HEK293T (cell line): ENCODE measurements at regions not wholly inside any gene's neighbourhood (a gene's known extent, or its start where the extent isn't known, plus 50 kb on each side); places are given as distances from the start of the nearest gene placed in this dataset.

Experiments
- CTCF ChIA-PET: fragments of 350-600 bp; formaldehyde crosslinking; extraction: SDS; loops from one replicate; lab custom pipeline; 2021; ENCODE audit warnings: antibody characterized with exemption, inconsistent platforms; lab: Yijun Ruan, JAX
- POLR2A ChIA-PET: fragments of 350-600 bp; formaldehyde crosslinking; extraction: SDS; loops from one replicate; lab custom pipeline; 2020; ENCODE audit warnings: antibody characterized with exemption, inconsistent platforms; lab: Yijun Ruan, JAX
- DNase-seq: peaks from one replicate; pipeline ENCODE4 v3.0.0; 2012; ENCODE audit warnings: mixed read lengths; ENCODE audit errors: extremely low spot score
- ARNT ChIP-seq: fragments of 450-650 bp; IDR thresholded peaks from 2 replicates; pipeline ENCODE4 v1.6.1; 2017; ENCODE audit warnings: mild to moderate bottlenecking
- BHLHE40 ChIP-seq: fragments of 450-650 bp; IDR thresholded peaks from 2 replicates; pipeline ENCODE4 v1.6.1; 2016; ENCODE audit warnings: mild to moderate bottlenecking, moderate library complexity, borderline replicate concordance
- CTBP1 ChIP-seq: fragments of 450-650 bp; IDR thresholded peaks from 2 replicates; pipeline ENCODE4 v1.6.1; 2016; ENCODE audit warnings: borderline replicate concordance
- ELF4 ChIP-seq: fragments of 450-650 bp; IDR thresholded peaks from 2 replicates; pipeline ENCODE4 v1.6.1; 2017; ENCODE audit warnings: antibody characterized with exemption
- FOXA1 ChIP-seq: fragments of 450-650 bp; IDR thresholded peaks from 2 replicates; pipeline ENCODE4 v1.6.1; 2016; ENCODE audit warnings: mild to moderate bottlenecking
- FOXK2 ChIP-seq: fragments of 450-650 bp; IDR thresholded peaks from 2 replicates; pipeline ENCODE4 v1.6.1; 2016; ENCODE audit warnings: mild to moderate bottlenecking
- FOXM1 ChIP-seq: fragments of 450-650 bp; IDR thresholded peaks from 2 replicates; pipeline ENCODE4 v1.6.1; 2017; ENCODE audit warnings: mild to moderate bottlenecking, borderline replicate concordance
- HDGF ChIP-seq: fragments of 450-650 bp; IDR thresholded peaks from 2 replicates; pipeline ENCODE4 v1.6.1; 2017; ENCODE audit warnings: antibody characterized with exemption, borderline replicate concordance
- L3MBTL2 ChIP-seq: fragments of 450-650 bp; conservative IDR thresholded peaks from 2 replicates; pipeline ENCODE4 v1.6.1; 2016; ENCODE audit warnings: mild to moderate bottlenecking
- LEF1 ChIP-seq: fragments of 450-650 bp; IDR thresholded peaks from 2 replicates; pipeline ENCODE4 v1.6.1; 2017; ENCODE audit warnings: mild to moderate bottlenecking, borderline replicate concordance
- NFRKB ChIP-seq: fragments of 450-650 bp; IDR thresholded peaks from 2 replicates; pipeline ENCODE4 v1.6.1; 2016; ENCODE audit warnings: mild to moderate bottlenecking, moderate library complexity
- SP1 ChIP-seq: fragments of 450-650 bp; IDR thresholded peaks from 2 replicates; pipeline ENCODE4 v1.6.1; 2017
- SUZ12 ChIP-seq: fragments of 450-650 bp; IDR thresholded peaks from 2 replicates; pipeline ENCODE4 v1.6.1; 2016; ENCODE audit warnings: mild to moderate bottlenecking
- TARDBP ChIP-seq: fragments of 450-650 bp; IDR thresholded peaks from 2 replicates; pipeline ENCODE4 v1.6.1; 2016
- ZNF384 ChIP-seq: fragments of 450-650 bp; IDR thresholded peaks from 2 replicates; pipeline ENCODE4 v1.6.1; 2016
- TF ChIP-seq, protein P1 (sequence below): fragments of 450-650 bp; IDR thresholded peaks from 2 replicates; pipeline ENCODE4 v1.6.1; 2016

DNA sequence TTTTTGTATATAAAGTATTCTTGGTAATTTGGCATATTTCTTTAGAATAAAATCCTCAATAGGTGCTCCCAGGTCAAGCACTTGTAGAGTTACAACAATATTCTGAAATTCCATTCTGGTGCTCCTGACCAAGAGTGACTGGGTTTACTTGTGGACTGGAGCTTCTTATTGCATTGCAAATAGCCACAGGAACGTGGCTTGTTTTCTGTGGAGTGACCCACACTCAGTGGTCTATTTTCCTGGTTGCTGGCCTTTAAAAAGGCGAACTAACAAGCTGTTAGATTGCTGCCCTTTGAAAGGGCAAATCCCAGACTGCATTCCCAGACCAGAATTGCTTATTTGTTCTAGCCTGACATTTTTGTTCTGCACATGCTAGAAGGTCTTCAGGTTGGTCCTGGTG lies 658.8 kb upstream of the GOT2 start:
- no peak for TF ChIP-seq LEF1
- no peak for TF ChIP-seq TARDBP
- TF ChIP-seq, protein P1, sequence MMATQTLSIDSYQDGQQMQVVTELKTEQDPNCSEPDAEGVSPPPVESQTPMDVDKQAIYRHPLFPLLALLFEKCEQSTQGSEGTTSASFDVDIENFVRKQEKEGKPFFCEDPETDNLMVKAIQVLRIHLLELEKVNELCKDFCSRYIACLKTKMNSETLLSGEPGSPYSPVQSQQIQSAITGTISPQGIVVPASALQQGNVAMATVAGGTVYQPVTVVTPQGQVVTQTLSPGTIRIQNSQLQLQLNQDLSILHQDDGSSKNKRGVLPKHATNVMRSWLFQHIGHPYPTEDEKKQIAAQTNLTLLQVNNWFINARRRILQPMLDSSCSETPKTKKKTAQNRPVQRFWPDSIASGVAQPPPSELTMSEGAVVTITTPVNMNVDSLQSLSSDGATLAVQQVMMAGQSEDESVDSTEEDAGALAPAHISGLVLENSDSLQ: no peak
- no peak for TF ChIP-seq SUZ12
- no peak for TF ChIP-seq L3MBTL2
- TF ChIP-seq CTBP1: no peak
- TF ChIP-seq ARNT: no peak
- TF ChIP-seq SP1: no peak
- TF ChIP-seq ELF4: no peak
- TF ChIP-seq NFRKB: no peak
- TF ChIP-seq FOXK2: no peak
- TF ChIP-seq ZNF384: no peak
- TF ChIP-seq HDGF: no peak
- TF ChIP-seq FOXM1: no peak
- TF ChIP-seq FOXA1: no peak
- no peak for TF ChIP-seq BHLHE40
- ChIA-PET POLR2A (no interaction called here), CTCF (no interaction called here)
- DNase-seq: no peak

- POLR2A ChIA-PET: no interaction called here
- TF ChIP-seq, protein P1: no peak
- TF ChIP-seq LEF1 (no peak), SP1 (no peak), TARDBP (no peak), SUZ12 (no peak), L3MBTL2 (no peak), FOXK2 (no peak), CTBP1 (no peak), BHLHE40 (no peak), ZNF384 (no peak), FOXM1 (no peak), HDGF (no peak)
- no peak for DNase-seq
- CTCF ChIA-PET: no interaction called here
Measured at GRCh38 chr16:59391617-59392364, 657.7 kb upstream of the GOT2 start.

GRCh38 chr16:59385959-59386358 lies 651.8 kb upstream of the GOT2 start:
- no peak for DNase-seq
- ChIA-PET CTCF (no interaction called here), POLR2A (no interaction called here)
- TF ChIP-seq ELF4 (no peak), SUZ12 (no peak), FOXA1 (no peak), ZNF384 (no peak), TARDBP (no peak), BHLHE40 (no peak), ARNT (no peak), NFRKB (no peak), HDGF (no peak), LEF1 (no peak), SP1 (no peak), CTBP1 (no peak), L3MBTL2 (no peak), FOXM1 (no peak), FOXK2 (no peak)
- TF ChIP-seq, protein P1: no peak

- ChIA-PET CTCF (no interaction called here), POLR2A (no interaction called here)
- DNase-seq: no peak
- TF ChIP-seq BHLHE40: no peak
Measured at GRCh38 chr16:59385491-59385890, 651.4 kb upstream of the GOT2 start.

DNA sequence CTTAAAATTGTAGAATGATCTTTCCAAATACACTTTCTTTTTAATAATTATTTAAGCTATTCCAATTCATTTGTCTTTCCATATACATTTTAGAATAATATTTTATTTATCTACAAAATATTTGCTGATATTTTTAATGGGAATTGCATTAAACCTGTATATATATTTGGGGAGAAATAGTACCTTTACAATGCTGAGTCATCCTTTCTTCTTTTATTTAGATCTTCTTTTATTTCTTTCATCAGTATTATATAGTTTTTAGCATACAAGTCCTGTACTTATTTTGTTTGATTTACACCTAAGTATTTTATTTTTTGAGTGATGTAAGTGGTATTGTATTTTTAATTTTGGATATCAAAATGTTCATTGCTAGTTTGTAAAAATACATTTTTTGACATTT lies 639.5 kb upstream of the GOT2 start:
- no peak for DNase-seq
- POLR2A ChIA-PET: no interaction called here
- TF ChIP-seq LEF1 (no peak), BHLHE40 (no peak), HDGF (no peak), ELF4 (no peak)
- CTCF ChIA-PET: no interaction called here

DNA sequence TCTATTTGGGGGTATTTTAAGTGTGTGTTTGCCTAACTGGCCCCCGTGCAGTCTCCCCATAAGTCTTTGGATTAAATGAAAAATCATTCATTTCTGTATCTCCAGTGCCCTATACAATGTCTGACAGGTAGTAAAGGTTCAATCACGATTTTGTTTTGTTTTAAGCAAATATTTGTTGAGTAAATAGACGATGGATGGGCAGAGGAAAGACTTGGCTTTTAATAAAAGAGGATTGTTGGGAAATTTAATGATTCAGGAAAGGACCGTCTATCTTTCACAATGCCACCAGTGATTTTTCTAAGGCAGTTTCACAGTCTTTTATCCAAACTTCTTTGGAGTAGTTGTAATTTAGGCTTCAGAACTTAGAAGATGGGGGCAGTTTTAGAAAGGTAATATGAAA lies 636.6 kb upstream of the GOT2 start:
- ChIA-PET POLR2A (no interaction called here), CTCF (no interaction called here)
- DNase-seq: no peak
- TF ChIP-seq ELF4 (no peak), FOXA1 (no peak), FOXK2 (no peak)
